ENCODE measurements at regions not wholly inside any gene's neighbourhood (a gene's known extent, or its start where the extent isn't known, plus 50 kb on each side); places are given as distances from the start of the nearest gene placed in this dataset.

DNA sequence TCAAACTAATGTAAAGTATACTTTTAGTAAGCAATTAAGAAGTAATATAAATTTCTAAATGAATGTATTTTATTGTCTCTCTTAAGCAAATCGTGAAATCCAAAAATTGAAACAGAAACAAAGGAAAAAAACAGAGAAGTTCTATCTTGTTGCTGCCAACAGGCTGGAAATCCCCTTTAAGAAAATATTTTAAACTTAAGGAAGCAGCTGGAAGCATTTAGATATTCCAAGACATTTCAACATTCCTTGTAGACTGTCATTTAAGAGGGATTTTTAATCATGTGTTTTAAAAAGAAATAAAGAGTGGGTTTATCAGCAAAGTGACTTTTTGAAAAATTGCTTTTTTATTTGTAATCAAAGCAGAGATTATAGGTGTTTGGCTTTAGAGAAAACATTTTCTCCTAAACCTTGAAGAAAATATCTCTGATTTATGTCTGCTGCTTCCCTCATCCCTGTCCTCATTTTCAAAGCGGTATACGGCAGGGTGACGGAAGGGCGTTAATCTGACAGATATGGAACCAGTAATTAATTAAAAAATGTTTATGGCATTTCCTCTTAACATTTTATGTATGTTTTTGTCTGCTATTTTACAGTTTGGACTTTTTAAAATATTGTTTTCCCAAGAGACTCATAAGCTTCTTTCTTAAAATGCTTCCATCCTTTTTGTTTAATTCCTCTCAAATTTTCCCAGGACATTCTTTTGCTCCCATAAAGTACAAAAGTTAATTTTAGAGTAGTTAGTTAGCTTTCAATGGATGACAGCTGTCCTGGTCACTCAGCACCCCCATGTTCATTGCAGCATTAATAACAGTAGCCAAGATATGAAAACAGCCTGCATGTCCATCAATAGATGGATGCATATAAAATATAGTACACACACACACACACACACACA lies 245.6 kb downstream of the LURAP1L start:
- TF ChIP-seq CTCF (IDR thresholded peaks at IDR 0.05): no peak
- TF ChIP-seq POLR2A (IDR thresholded peaks at IDR 0.05): no peak

All from uterus (tissue), 2 donors.